GM12878 (cell line): ENCODE measurements at regions not wholly inside any gene's neighbourhood (a gene's known extent, or its start where the extent isn't known, plus 50 kb on each side); places are given as distances from the start of the nearest gene placed in this dataset.

ENCODE experiments used
- ATAC-seq: fragments of 200-7000 bp; cut with Tn5 transposase; 3 replicates; pipeline ENCODE4 v1.9.1; 2020; ENCODE audit warnings: mild to moderate bottlenecking, moderate library complexity
- BruUV-seq: library from RNA; stranded (reverse); fragments of 400-500 nt; replicated peaks from 2 replicates; lab custom pipeline; 2021; lab: Mats Ljungman, UMichigan
- CTCF ChIA-PET: fragments of 300-600 bp; sonication (Branson Sonifier 250); formaldehyde crosslinking; extraction: SDS; loops from one replicate; lab custom pipeline; 2021; ENCODE audit warnings: inconsistent platforms; lab: Yijun Ruan, JAX
- POLR2A ChIA-PET: fragments of 350-600 bp; formaldehyde crosslinking; extraction: SDS; loops from one replicate; lab custom pipeline; 2021; ENCODE audit warnings: inconsistent platforms; lab: Charles Lee
- RAD21 ChIA-PET: fragments of 300-600 bp; sonication (Branson Sonifier 250); formaldehyde crosslinking; loops from one replicate; lab custom pipeline; 2023; ENCODE audit warnings: antibody characterized with exemption; ENCODE audit not compliant: unreplicated experiment; lab: Charles Lee
- SMC1A ChIA-PET: fragments of 300-600 bp; sonication (Branson Sonifier 250); formaldehyde crosslinking; loops from one replicate; lab custom pipeline; 2023; ENCODE audit not compliant: unreplicated experiment, uncharacterized antibody; lab: Charles Lee
- DNase-seq: peaks from one replicate; pipeline ENCODE4 v3.0.0-alpha.2; 2011; ENCODE audit warnings: low read depth, low spot score
- FAIRE-seq: peaks from 3 replicates; lab custom pipeline; 2011; peaks lifted over from hg19 to GRCh38; lab: Jason Lieb, UNC
- H2AFZ ChIP-seq: 2 replicates; pipeline ENCODE4 v1.6.0; 2011; ENCODE audit warnings: low read depth, low read length, control low read depth; ENCODE audit not compliant: control insufficient read depth
- H3K27ac ChIP-seq: 2 replicates; pipeline ENCODE4 v1.5.1; 2011; ENCODE audit warnings: control low read depth; ENCODE audit not compliant: control insufficient read depth, insufficient read depth
- H3K27me3 ChIP-seq, 2 experiments: replicated peaks in 1 of 2; 2 replicates each; pipeline versions ENCODE4 v1.6.0 to v1.6.1; 2011; ENCODE audit warnings: low read length in 1 of 2; ENCODE audit not compliant: control insufficient read depth in 2 of 2, insufficient read depth in 2 of 2
- H3K36me3 ChIP-seq, 2 experiments: 2 replicates each; pipeline ENCODE4 v1.5.1; 2011; ENCODE audit warnings: low read length in 1 of 2; ENCODE audit not compliant: control insufficient read depth in 2 of 2, insufficient read depth in 2 of 2
- H3K4me1 ChIP-seq: 2 replicates; pipeline ENCODE4 v1.6.1; 2011; ENCODE audit warnings: mild to moderate bottlenecking, low read length, moderate library complexity, mixed read lengths; ENCODE audit not compliant: control insufficient read depth, insufficient read depth
- H3K4me2 ChIP-seq: 2 replicates; pipeline ENCODE4 v1.6.0; 2011; ENCODE audit warnings: control low read depth; ENCODE audit not compliant: control insufficient read depth, insufficient read depth
- H3K4me3 ChIP-seq: fragments of 200-600 bp; sonication (generic); 2 replicates; pipeline ENCODE4 v1.5.1; 2016
- H3K79me2 ChIP-seq: 2 replicates; pipeline ENCODE4 v1.6.0; 2011; ENCODE audit warnings: low read length; ENCODE audit not compliant: control insufficient read depth, insufficient read depth
- H3K9ac ChIP-seq: 2 replicates; pipeline ENCODE4 v1.8.0; 2011; ENCODE audit warnings: low read length, control low read depth, mixed read lengths; ENCODE audit not compliant: control insufficient read depth, insufficient read depth
- H3K9me3 ChIP-seq: replicated peaks from 3 replicates; pipeline ENCODE4 v1.5.1; 2011; ENCODE audit warnings: mild to moderate bottlenecking, low read length; ENCODE audit not compliant: control insufficient read depth, insufficient read depth
- H4K20me1 ChIP-seq: 2 replicates; pipeline ENCODE4 v1.6.0; 2011; ENCODE audit not compliant: control insufficient read depth, insufficient read depth
- ELK1 ChIP-seq: IDR thresholded peaks from 2 replicates; pipeline ENCODE4 v1.6.1; 2012; ENCODE audit warnings: low read depth, low read length, improper control_type of control experiment
- HDGF ChIP-seq: fragments of 450-650 bp; IDR thresholded peaks from 2 replicates; pipeline ENCODE4 v1.6.1; 2016; ENCODE audit warnings: antibody characterized with exemption
- LARP7 ChIP-seq: fragments of 450-650 bp; IDR thresholded peaks from 2 replicates; pipeline ENCODE4 v1.6.1; 2017; ENCODE audit warnings: mild to moderate bottlenecking
- TARDBP ChIP-seq: IDR thresholded peaks from 2 replicates; pipeline ENCODE4 v1.6.1; 2016; ENCODE audit warnings: borderline replicate concordance
- TCF3 ChIP-seq: IDR thresholded peaks from 2 replicates; pipeline ENCODE4 v1.6.1; 2012; ENCODE audit warnings: low read depth, mild to moderate bottlenecking, low read length, borderline replicate concordance; ENCODE audit not compliant: insufficient read depth
- ZNF24 ChIP-seq: fragments of 450-650 bp; IDR thresholded peaks from 2 replicates; pipeline ENCODE4 v1.6.1; 2017; ENCODE audit warnings: antibody characterized with exemption, mild to moderate bottlenecking
- WGBS: methylation state at CpG from one replicate; pipeline ENCODE4 v1.1.6; 2016; ENCODE audit warnings: low lambda C conversion rate; ENCODE audit not compliant: insufficient replicate concordance, insufficient coverage; ENCODE audit errors: missing lambda C conversion rate; 5-methylcytosine and 5-hydroxymethylcytosine counted together
- in situ Hi-C: fragments of 300-500 bp; cut with MboI; formaldehyde crosslinking; loops from 9 replicates; pipeline ENCODE4 v1.14.3; 2018; ENCODE audit warnings: mixed read lengths
- intact Hi-C: fragments of 100-400 bp; cut with micrococcal nuclease; formaldehyde crosslinking; loops from one replicate; pipeline ENCODE4 v1.14.2; 2022; ENCODE audit not compliant: unreplicated experiment

DNA sequence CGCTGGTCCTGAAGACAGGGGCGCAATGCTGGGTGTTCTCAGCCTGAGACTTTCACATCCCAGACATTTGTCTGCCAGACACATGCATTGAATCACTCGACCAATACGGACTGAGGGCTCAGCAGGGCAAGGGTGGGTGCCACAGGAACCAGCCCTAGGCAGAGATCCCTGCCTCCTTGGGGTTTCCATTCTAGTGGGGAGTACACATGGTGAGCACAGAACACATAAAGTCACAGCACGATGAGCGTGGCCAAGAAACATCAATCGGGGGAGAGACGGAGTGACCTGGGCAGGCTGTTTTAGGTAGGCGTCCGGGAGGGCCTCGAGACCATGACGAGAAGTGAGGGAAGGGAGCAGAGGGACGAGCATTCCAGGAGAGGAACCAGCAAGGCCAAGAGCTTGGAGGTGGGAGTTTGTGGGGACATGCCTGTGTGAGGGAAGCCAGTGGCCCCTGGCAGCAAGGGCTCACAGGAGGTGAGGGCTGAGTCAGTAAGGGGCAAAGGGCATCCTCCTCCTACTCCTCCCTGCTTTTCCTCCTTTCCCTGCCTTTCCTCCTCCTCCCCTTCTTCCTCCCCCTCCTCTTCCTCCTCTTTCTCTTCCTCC lies 126.3 kb upstream of the PEG3 start (continued):
- TF ChIP-seq ELK1 (no peak), TCF3 (no peak), ZNF24 (no peak), LARP7 (no peak), TARDBP (no peak), HDGF (no peak)

- Histone ChIP-seq H2AFZ (no peak overlapping the region), H3K4me1 (no peaks in the 10 kb centered on the region)
- in situ Hi-C loops: no loop called here
- SMC1A ChIA-PET: no interaction called here
- RAD21 ChIA-PET: no interaction called here
- ATAC-seq: no peak
- TF ChIP-seq TARDBP: no peak
- TF ChIP-seq, all 136 proteins: peak for 0
- 0% methylated on average over 2 of the region's 2 CpGs for WGBS
- Histone ChIP-seq H4K20me1 (no peaks in the 10 kb centered on the region), H3K4me3 (no peak overlapping the region), H3K27ac (no peak overlapping the region), H3K9me3 (no peaks in the 10 kb centered on the region; the same call in 2 of the 3 replicates), H3K27me3 (no peaks in the 10 kb centered on the region), H3K79me2 (no peaks in the 10 kb centered on the region), H3K36me3 (no peaks in the 10 kb centered on the region), H3K4me2 (no peak overlapping the region), H3K9ac (no peak overlapping the region)
- ChIA-PET CTCF (no interaction called here), POLR2A (no interaction called here)
- FAIRE-seq (no peak), DNase-seq (no peak)
- intact Hi-C loops: no loop called here
- BruUV-seq: no TSS peak
Observed at GRCh38 chr19:56969156-56969555, 128.6 kb upstream of the PEG3 start.
